LNCAP (cell line): ENCODE measurements at regions not wholly inside any gene's neighbourhood (a gene's known extent, or its start where the extent isn't known, plus 50 kb on each side); places are given as distances from the start of the nearest gene placed in this dataset.

Experiments used
- CTCF ChIP-seq: fragments of 450-650 bp; IDR thresholded peaks from 2 replicates; pipeline ENCODE4 v1.5.1; 2017; ENCODE audit warnings: mild to moderate bottlenecking

- no peak for TF ChIP-seq CTCF
Measured at GRCh38 chr12:114500775-114501473, 95.0 kb upstream of the TBX5 start.

- no peak for TF ChIP-seq CTCF
Measured at GRCh38 chr12:114500131-114500530, 94.2 kb upstream of the TBX5 start.

- TF ChIP-seq CTCF = no peak
Measured at GRCh38 chr12:114499338-114499737, 93.4 kb upstream of the TBX5 start.

GRCh38 chr12:114491916-114492315, 86.0 kb upstream of the TBX5 start:
- TF ChIP-seq CTCF = no peak

- no peak for TF ChIP-seq CTCF
Measured at GRCh38 chr12:114483996-114484395, 78.1 kb upstream of the TBX5 start.

- TF ChIP-seq CTCF = no peak
Measured at GRCh38 chr12:114481200-114481535, 75.2 kb upstream of the TBX5 start.

GRCh38 chr12:114480337-114481199, 74.6 kb upstream of the TBX5 start:
- TF ChIP-seq CTCF = no peak
